Endodermal cell (in vitro differentiated cells): ENCODE measurements at regions not wholly inside any gene's neighbourhood (a gene's known extent, or its start where the extent isn't known, plus 50 kb on each side); places are given as distances from the start of the nearest gene placed in this dataset.

Experiments used
- DNase-seq: peaks from one replicate; pipeline ENCODE4 v3.0.0-alpha.2; 2017
- H3K27ac ChIP-seq: 2 replicates; pipeline ENCODE4 v1.5.1; 2013; ENCODE audit warnings: mild to moderate bottlenecking, low read depth, low read length, moderate library complexity
- H3K27me3 ChIP-seq: 2 replicates; pipeline ENCODE4 v1.6.1; 2013; ENCODE audit warnings: mild to moderate bottlenecking, low read length, moderate library complexity; ENCODE audit not compliant: insufficient read depth, control insufficient read depth, poor library complexity, severe bottlenecking
- H3K36me3 ChIP-seq: 2 replicates; pipeline ENCODE4 v1.7.0; 2013; ENCODE audit warnings: mild to moderate bottlenecking, low read length, moderate library complexity; ENCODE audit not compliant: control insufficient read depth, insufficient read depth
- H3K4me1 ChIP-seq: one replicate; pipeline ENCODE4 v1.7.0; 2013; ENCODE audit warnings: low read length; ENCODE audit not compliant: control insufficient read depth, insufficient read depth
- H3K4me3 ChIP-seq: 2 replicates; pipeline ENCODE4 v1.5.1; 2013; ENCODE audit warnings: mild to moderate bottlenecking, low read length, moderate library complexity
- H3K9ac ChIP-seq: 2 replicates; pipeline ENCODE4 v1.6.1; 2013; ENCODE audit warnings: mild to moderate bottlenecking, low read length, moderate library complexity; ENCODE audit not compliant: poor library complexity, severe bottlenecking; ENCODE audit errors: extremely low read depth
- H3K9me3 ChIP-seq: 2 replicates; pipeline ENCODE4 v1.6.1; 2013; ENCODE audit warnings: mild to moderate bottlenecking, low read length, moderate library complexity; ENCODE audit not compliant: control insufficient read depth
- H3K27ac Mint-ChIP-seq: 2 replicates; pipeline ENCODE4 v1.8.0; 2020; ENCODE audit warnings: mixed read lengths
- H3K27me3 Mint-ChIP-seq: 2 replicates; pipeline ENCODE4 v1.8.0; 2021; ENCODE audit warnings: mild to moderate bottlenecking, mixed read lengths; ENCODE audit not compliant: insufficient read depth
- H3K36me3 Mint-ChIP-seq: 2 replicates; pipeline ENCODE4 v1.8.0; 2020; ENCODE audit warnings: low read depth, mixed read lengths
- H3K4me1 Mint-ChIP-seq: 2 replicates; pipeline ENCODE4 v1.8.0; 2020; ENCODE audit warnings: mixed read lengths
- H3K4me3 Mint-ChIP-seq: 2 replicates; pipeline ENCODE4 v1.8.0; 2020; ENCODE audit warnings: mild to moderate bottlenecking, moderate library complexity, mixed read lengths
- H3K9me3 Mint-ChIP-seq: 2 replicates; pipeline ENCODE4 v1.8.0; 2020; ENCODE audit warnings: mild to moderate bottlenecking, mixed read lengths
- WGBS, 2 experiments: methylation state at CpG; one replicate each; pipeline versions ENCODE4 v1.1.5 to v1.1.7; 2013; ENCODE audit warnings: missing lambda C conversion rate in 2 of 2, mixed read lengths in 1 of 2; ENCODE audit not compliant: insufficient coverage in 1 of 2, insufficient read length in 1 of 2; 5-methylcytosine and 5-hydroxymethylcytosine counted together
- TF ChIP-seq, protein P1 (sequence below): fragments of 200-600 bp; sonication (generic); conservative IDR thresholded peaks from 2 replicates; pipeline ENCODE4 v1.5.0; 2021; ENCODE audit warnings: antibody characterized with exemption, mild to moderate bottlenecking

DNA sequence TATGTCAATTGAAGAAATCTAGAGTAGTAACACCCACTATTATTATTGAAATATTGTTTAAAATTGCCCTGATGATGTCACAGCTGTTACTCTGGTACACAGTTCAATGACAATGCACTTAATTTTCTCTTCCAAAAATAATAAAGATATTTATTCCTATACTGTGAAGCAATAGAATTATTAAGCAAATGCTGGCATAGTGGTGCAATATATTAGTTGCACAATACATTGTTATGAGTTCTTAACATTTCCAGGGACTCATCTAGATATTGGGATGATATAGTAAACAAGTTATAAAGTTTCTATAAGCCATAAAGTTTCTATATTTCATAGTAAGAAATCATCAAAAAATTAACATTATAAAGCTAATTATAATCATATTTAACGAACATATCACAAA is 897.8 kb downstream of the LRFN5 start:
- H3K4me3 Mint-ChIP-seq = no peak overlapping the region
- TF ChIP-seq, protein P1, sequence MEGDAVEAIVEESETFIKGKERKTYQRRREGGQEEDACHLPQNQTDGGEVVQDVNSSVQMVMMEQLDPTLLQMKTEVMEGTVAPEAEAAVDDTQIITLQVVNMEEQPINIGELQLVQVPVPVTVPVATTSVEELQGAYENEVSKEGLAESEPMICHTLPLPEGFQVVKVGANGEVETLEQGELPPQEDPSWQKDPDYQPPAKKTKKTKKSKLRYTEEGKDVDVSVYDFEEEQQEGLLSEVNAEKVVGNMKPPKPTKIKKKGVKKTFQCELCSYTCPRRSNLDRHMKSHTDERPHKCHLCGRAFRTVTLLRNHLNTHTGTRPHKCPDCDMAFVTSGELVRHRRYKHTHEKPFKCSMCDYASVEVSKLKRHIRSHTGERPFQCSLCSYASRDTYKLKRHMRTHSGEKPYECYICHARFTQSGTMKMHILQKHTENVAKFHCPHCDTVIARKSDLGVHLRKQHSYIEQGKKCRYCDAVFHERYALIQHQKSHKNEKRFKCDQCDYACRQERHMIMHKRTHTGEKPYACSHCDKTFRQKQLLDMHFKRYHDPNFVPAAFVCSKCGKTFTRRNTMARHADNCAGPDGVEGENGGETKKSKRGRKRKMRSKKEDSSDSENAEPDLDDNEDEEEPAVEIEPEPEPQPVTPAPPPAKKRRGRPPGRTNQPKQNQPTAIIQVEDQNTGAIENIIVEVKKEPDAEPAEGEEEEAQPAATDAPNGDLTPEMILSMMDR = no peak

DNA sequence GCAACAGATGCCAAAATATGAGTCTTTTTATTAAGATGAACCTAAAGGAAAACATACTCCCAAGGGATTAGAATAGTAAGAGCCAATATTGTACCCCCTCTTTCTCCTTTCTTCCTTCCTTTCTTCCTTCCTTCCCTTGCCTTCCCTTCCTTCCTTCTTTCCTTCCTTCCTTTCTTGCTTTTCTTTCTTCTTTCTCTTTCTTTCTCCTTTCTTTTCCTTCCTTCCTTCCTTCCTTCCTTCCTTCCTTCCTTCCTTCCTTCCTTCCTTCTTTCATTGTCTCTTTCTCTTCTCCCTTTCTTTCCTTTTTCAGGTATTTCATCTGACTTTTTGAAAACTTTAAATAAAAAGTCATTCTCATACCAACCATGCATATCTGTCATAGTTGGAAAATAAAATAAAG is 892.5 kb downstream of the LRFN5 start:
- Mint-ChIP-seq H3K4me1 (no peaks in the 10 kb centered on the region), H3K36me3 (no peaks in the 10 kb centered on the region), H3K4me3 (no peak overlapping the region), H3K27ac (no peak overlapping the region), H3K27me3 (no peaks in the 10 kb centered on the region), H3K9me3 (no peaks in the 10 kb centered on the region)
- Histone ChIP-seq H3K9ac (no peak overlapping the region), H3K9me3 (no peaks in the 10 kb centered on the region), H3K27ac (no peak overlapping the region), H3K27me3 (no peaks in the 10 kb centered on the region), H3K4me3 (no peak overlapping the region), H3K36me3 (no peaks in the 10 kb centered on the region), H3K4me1 (no peaks in the 10 kb centered on the region)
- TF ChIP-seq, protein P1 = no peak
- DNase-seq = no peak

More for the DNA sequence above, 897.8 kb downstream of the LRFN5 start:
- no CpG with 5 or more reads among the region's 1 CpG for WGBS, 2 experiments
- no peak for DNase-seq
- H3K9ac ChIP-seq = no peak overlapping the region
- H3K4me1 ChIP-seq = no peaks in the 10 kb centered on the region
- Mint-ChIP-seq H3K9me3 (peaks cover 1% of the 10 kb centered on the region), H3K27ac (no peak overlapping the region), H3K27me3 (no peaks in the 10 kb centered on the region), H3K36me3 (no peaks in the 10 kb centered on the region), H3K4me1 (no peaks in the 10 kb centered on the region)
- no peak overlapping the region for H3K27ac ChIP-seq
- no peak overlapping the region for H3K4me3 ChIP-seq
- H3K27me3 ChIP-seq = no peaks in the 10 kb centered on the region
- no peaks in the 10 kb centered on the region for H3K9me3 ChIP-seq
- no peaks in the 10 kb centered on the region for H3K36me3 ChIP-seq

DNA sequence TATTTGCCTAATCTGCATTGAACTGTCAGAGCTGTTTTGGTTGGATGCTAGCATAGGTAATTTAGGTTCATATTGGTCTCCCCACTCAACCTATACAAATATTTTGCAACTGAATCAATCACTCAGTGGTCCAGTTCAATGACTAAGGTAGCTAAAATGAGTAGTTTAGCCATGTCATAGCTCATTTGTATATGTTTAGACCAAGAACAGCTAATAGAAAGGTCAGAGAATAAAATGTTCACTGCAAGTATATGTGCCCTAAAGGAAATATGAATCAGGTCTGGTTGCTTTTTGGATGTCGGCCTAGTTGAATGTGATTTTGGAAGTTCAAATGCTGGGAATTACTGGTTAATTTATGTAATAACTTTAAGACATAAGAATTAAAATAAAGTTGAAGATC is 883.9 kb downstream of the LRFN5 start:
- Histone ChIP-seq H3K9me3 (no peaks in the 10 kb centered on the region), H3K27ac (no peak overlapping the region), H3K27me3 (no peaks in the 10 kb centered on the region), H3K9ac (no peak overlapping the region), H3K4me1 (no peaks in the 10 kb centered on the region), H3K36me3 (no peaks in the 10 kb centered on the region), H3K4me3 (no peak overlapping the region)
- H3K4me3 Mint-ChIP-seq = no peak overlapping the region
- 100% methylated on average over 1 of the region's 1 CpG; no CpG with 5 or more reads in 1 of the 2 experiments for WGBS, 2 experiments
- no peak for DNase-seq
- H3K4me1 Mint-ChIP-seq = no peaks in the 10 kb centered on the region
- TF ChIP-seq, protein P1 = no peak
- no peaks in the 10 kb centered on the region for H3K27me3 Mint-ChIP-seq
- no peak overlapping the region for H3K27ac Mint-ChIP-seq
- H3K9me3 Mint-ChIP-seq = no peaks in the 10 kb centered on the region
- H3K36me3 Mint-ChIP-seq = no peaks in the 10 kb centered on the region
